Endothelial cell of umbilical vein (primary cell): ENCODE measurements at regions not wholly inside any gene's neighbourhood (a gene's known extent, or its start where the extent isn't known, plus 50 kb on each side); places are given as distances from the start of the nearest gene placed in this dataset.

ENCODE experiments used
- BruUV-seq: library from RNA; stranded (reverse); fragments of 400-500 nt; replicated peaks from 2 replicates; lab custom pipeline; 2021; lab: Mats Ljungman, UMichigan
- CTCF ChIA-PET: fragments of 300-600, 350-600 bp; sonication (Branson Sonifier 250); formaldehyde crosslinking; loops from one replicate; lab custom pipeline; 2021; ENCODE audit warnings: antibody characterized with exemption, inconsistent platforms; lab: Charles Lee
- POLR2A ChIA-PET: fragments of 300-600, 350-600 bp; sonication (Branson Sonifier 250); formaldehyde crosslinking; loops from one replicate; lab custom pipeline; 2021; ENCODE audit warnings: antibody characterized with exemption, inconsistent platforms; lab: Charles Lee
- DNase-seq: peaks from one replicate; pipeline ENCODE4 v3.0.0-alpha.2; 2011; ENCODE audit warnings: low read depth, low spot score
- FAIRE-seq: peaks from 2 replicates; lab custom pipeline; 2011; peaks lifted over from hg19 to GRCh38; lab: Jason Lieb, UNC
- H2AFZ ChIP-seq: 2 replicates; pipeline ENCODE4 v1.6.0; 2012; ENCODE audit warnings: low read depth, low read length, control low read depth, inconsistent platforms
- H3K27ac ChIP-seq: 2 replicates; pipeline ENCODE4 v1.5.1; 2011; ENCODE audit warnings: low read depth, mild to moderate bottlenecking, control low read depth, low read length, moderate library complexity; ENCODE audit not compliant: insufficient read depth
- H3K27me3 ChIP-seq, 2 experiments: 2 replicates each; pipeline versions ENCODE4 v1.6.0 to v1.6.1; 2011; ENCODE audit warnings: low read length in 2 of 2, mixed read lengths in 1 of 2; ENCODE audit not compliant: control insufficient read depth in 2 of 2, insufficient read depth in 2 of 2
- H3K36me3 ChIP-seq, 2 experiments: 2 replicates in 1 of 2; 3 replicates in 1 of 2; pipeline ENCODE4 v1.5.1; 2011; ENCODE audit warnings: low read length in 2 of 2, mild to moderate bottlenecking in 1 of 2, moderate library complexity in 1 of 2; ENCODE audit not compliant: control insufficient read depth in 2 of 2, insufficient read depth in 2 of 2; ENCODE audit errors: extremely low read depth in 1 of 2
- H3K4me1 ChIP-seq: 3 replicates; pipeline ENCODE4 v1.5.1; 2011; ENCODE audit warnings: mild to moderate bottlenecking, low read length; ENCODE audit not compliant: control insufficient read depth, insufficient read depth; ENCODE audit errors: extremely low read depth
- H3K4me2 ChIP-seq: 2 replicates; pipeline ENCODE4 v1.6.1; 2011; ENCODE audit warnings: low read length, control low read depth, mixed read lengths; ENCODE audit not compliant: insufficient read depth
- H3K4me3 ChIP-seq, 3 experiments: fragments of 200-600 bp in 1 of 3; sonication (generic), shearing (Covaris generic) in 1 of 3; replicated peaks in 1 of 3; 2 replicates each; pipeline ENCODE4 v1.5.1; 2011 to 2016; ENCODE audit warnings: control low read depth in 3 of 3, low read length in 3 of 3, mild to moderate bottlenecking in 2 of 3, inconsistent platforms in 1 of 3, low read depth in 1 of 3, moderate library complexity in 1 of 3; ENCODE audit not compliant: insufficient read depth in 1 of 3
- H3K79me2 ChIP-seq: 2 replicates; pipeline ENCODE4 v1.6.0; 2012; ENCODE audit warnings: low read length, inconsistent platforms; ENCODE audit not compliant: control insufficient read depth, insufficient read depth
- H3K9ac ChIP-seq: replicated peaks from 2 replicates; pipeline ENCODE3; 2011; ENCODE audit warnings: low read length, control low read depth; ENCODE audit not compliant: insufficient read depth; ENCODE audit errors: extremely low read depth
- H3K9me1 ChIP-seq: replicated peaks from 3 replicates; pipeline ENCODE4 v1.6.0; 2011; ENCODE audit warnings: mild to moderate bottlenecking, low read length; ENCODE audit not compliant: control insufficient read depth, insufficient read depth; ENCODE audit errors: extremely low read depth
- H3K9me3 ChIP-seq: replicated peaks from 2 replicates; pipeline ENCODE4 v1.5.1; 2012; ENCODE audit warnings: low read length, inconsistent platforms; ENCODE audit not compliant: control insufficient read depth, insufficient read depth
- H4K20me1 ChIP-seq: replicated peaks from 2 replicates; pipeline ENCODE3; 2011; ENCODE audit warnings: mild to moderate bottlenecking, low read length; ENCODE audit not compliant: control insufficient read depth, insufficient read depth; ENCODE audit errors: extremely low read depth
- EZH2 ChIP-seq: IDR thresholded peaks from 2 replicates; pipeline ENCODE4 v1.6.1; 2012; ENCODE audit warnings: borderline replicate concordance, low read depth, mild to moderate bottlenecking, moderate library complexity, low read length, inconsistent platforms; ENCODE audit not compliant: severe bottlenecking
- FOS ChIP-seq: IDR thresholded peaks from 2 replicates; pipeline ENCODE4 v1.6.1; 2011; ENCODE audit warnings: mild to moderate bottlenecking, low read length, moderate library complexity, borderline replicate concordance; ENCODE audit not compliant: insufficient read depth
- GATA2 ChIP-seq: IDR thresholded peaks from 2 replicates; pipeline ENCODE4 v1.7.0; 2011; ENCODE audit warnings: low read depth, mild to moderate bottlenecking, moderate library complexity, mixed read lengths, low read length; ENCODE audit not compliant: insufficient read length, insufficient read depth
- JUN ChIP-seq: IDR thresholded peaks from 2 replicates; pipeline ENCODE4 v1.6.1; 2011; ENCODE audit warnings: borderline replicate concordance, low read depth; ENCODE audit not compliant: insufficient read length, insufficient read depth
- MAX ChIP-seq: IDR thresholded peaks from 2 replicates; pipeline ENCODE4 v1.6.1; 2011; ENCODE audit not compliant: insufficient read depth, insufficient read length
- MYC ChIP-seq: IDR thresholded peaks from one replicate; pipeline ENCODE4 v1.6.1; 2011; ENCODE audit warnings: mild to moderate bottlenecking, low read depth, low read length
- POLR2A ChIP-seq: IDR thresholded peaks from 2 replicates; pipeline ENCODE4 v1.6.1; 2012; ENCODE audit warnings: low read depth, mild to moderate bottlenecking, control low read depth, low read length
- POLR2AphosphoS5 ChIP-seq: IDR thresholded peaks from 2 replicates; pipeline ENCODE4 v1.6.1; 2012; ENCODE audit warnings: low read depth, mild to moderate bottlenecking, control low read depth, low read length, moderate library complexity; ENCODE audit not compliant: insufficient read depth
- dilution Hi-C: fragments of 300-500 bp; cut with MboI; formaldehyde crosslinking; loops from one replicate; pipeline ENCODE4 v1.15.0; 2019; ENCODE audit warnings: low sequenced_read_pairs; ENCODE audit not compliant: extremely low pct_ligation_motif_present
- intact Hi-C: fragments of 100-400 bp; cut with micrococcal nuclease; formaldehyde crosslinking; loops from one replicate; pipeline ENCODE4 v1.10.0; 2022
- TF ChIP-seq, protein P1 (sequence below), 2 donors: IDR thresholded peaks; 1 replicate in 1 of 2; 2 replicates in 1 of 2; pipeline ENCODE4 v1.5.1; 2011; ENCODE audit warnings: low read length in 2 of 2, mild to moderate bottlenecking in 2 of 2, moderate library complexity in 2 of 2, control low read depth in 1 of 2, inconsistent platforms in 1 of 2, low read depth in 1 of 2; ENCODE audit not compliant: insufficient read depth in 1 of 2; ENCODE audit errors: extremely low read depth in 1 of 2

GRCh38 chr4:158099686-158100085 is 73.1 kb downstream of the GASK1B start:
- H3K27me3 ChIP-seq: no peaks in the 10 kb centered on the region
- H3K4me3 ChIP-seq: no peak overlapping the region
- H3K36me3 ChIP-seq: no peaks in the 10 kb centered on the region
- H2AFZ ChIP-seq: peak overlapping the region; percentile 69
- no peaks in the 10 kb centered on the region for H4K20me1 ChIP-seq
- no peak overlapping the region for H3K4me2 ChIP-seq
- FAIRE-seq: no peak
- peak; percentile 48 for DNase-seq
- CTCF ChIA-PET: no interaction called here
- no peaks in the 10 kb centered on the region for H3K9me3 ChIP-seq
- no peaks in the 10 kb centered on the region for H3K79me2 ChIP-seq
- H3K9ac ChIP-seq: no peak overlapping the region
- POLR2A ChIA-PET: no interaction called here
- BruUV-seq: no TSS peak
- intact Hi-C loops (loop anchor here (1.0 kb wide), 1 partner anchor 9 kb away; no protein-coding TSS in a partner anchor), dilution Hi-C loops (no loop called here)
- H3K9me1 ChIP-seq: no peaks in the 10 kb centered on the region
- peaks cover 6% of the 10 kb centered on the region for H3K4me1 ChIP-seq
- TF ChIP-seq GATA2: no peak
- TF ChIP-seq MYC: no peak
- TF ChIP-seq, protein P1, sequence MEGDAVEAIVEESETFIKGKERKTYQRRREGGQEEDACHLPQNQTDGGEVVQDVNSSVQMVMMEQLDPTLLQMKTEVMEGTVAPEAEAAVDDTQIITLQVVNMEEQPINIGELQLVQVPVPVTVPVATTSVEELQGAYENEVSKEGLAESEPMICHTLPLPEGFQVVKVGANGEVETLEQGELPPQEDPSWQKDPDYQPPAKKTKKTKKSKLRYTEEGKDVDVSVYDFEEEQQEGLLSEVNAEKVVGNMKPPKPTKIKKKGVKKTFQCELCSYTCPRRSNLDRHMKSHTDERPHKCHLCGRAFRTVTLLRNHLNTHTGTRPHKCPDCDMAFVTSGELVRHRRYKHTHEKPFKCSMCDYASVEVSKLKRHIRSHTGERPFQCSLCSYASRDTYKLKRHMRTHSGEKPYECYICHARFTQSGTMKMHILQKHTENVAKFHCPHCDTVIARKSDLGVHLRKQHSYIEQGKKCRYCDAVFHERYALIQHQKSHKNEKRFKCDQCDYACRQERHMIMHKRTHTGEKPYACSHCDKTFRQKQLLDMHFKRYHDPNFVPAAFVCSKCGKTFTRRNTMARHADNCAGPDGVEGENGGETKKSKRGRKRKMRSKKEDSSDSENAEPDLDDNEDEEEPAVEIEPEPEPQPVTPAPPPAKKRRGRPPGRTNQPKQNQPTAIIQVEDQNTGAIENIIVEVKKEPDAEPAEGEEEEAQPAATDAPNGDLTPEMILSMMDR (IDR thresholded peaks at IDR 0.05; ENCODE audit: extremely low read depth in 1 of 2, insufficient read depth in 1 of 2, low read depth in 1 of 2, low read length in 2 of 2): no peak
- TF ChIP-seq JUN: no peak
- no peak for TF ChIP-seq POLR2A
- no peak for TF ChIP-seq FOS
- TF ChIP-seq POLR2AphosphoS5: no peak
- no peak for TF ChIP-seq MAX
- no peak for TF ChIP-seq EZH2
- H3K27ac ChIP-seq: no peak overlapping the region
